Stromal cell of bone marrow (primary cell): ENCODE measurements at regions not wholly inside any gene's neighbourhood (a gene's known extent, or its start where the extent isn't known, plus 50 kb on each side); places are given as distances from the start of the nearest gene placed in this dataset.
A peak's percentile ranks its signal among the peaks of the same experiment; 100 is the strongest.

ENCODE experiments used
- DNase-seq: peaks from one replicate; pipeline ENCODE4 v3.0.0-alpha.2; 2012; ENCODE audit warnings: low read depth

DNA sequence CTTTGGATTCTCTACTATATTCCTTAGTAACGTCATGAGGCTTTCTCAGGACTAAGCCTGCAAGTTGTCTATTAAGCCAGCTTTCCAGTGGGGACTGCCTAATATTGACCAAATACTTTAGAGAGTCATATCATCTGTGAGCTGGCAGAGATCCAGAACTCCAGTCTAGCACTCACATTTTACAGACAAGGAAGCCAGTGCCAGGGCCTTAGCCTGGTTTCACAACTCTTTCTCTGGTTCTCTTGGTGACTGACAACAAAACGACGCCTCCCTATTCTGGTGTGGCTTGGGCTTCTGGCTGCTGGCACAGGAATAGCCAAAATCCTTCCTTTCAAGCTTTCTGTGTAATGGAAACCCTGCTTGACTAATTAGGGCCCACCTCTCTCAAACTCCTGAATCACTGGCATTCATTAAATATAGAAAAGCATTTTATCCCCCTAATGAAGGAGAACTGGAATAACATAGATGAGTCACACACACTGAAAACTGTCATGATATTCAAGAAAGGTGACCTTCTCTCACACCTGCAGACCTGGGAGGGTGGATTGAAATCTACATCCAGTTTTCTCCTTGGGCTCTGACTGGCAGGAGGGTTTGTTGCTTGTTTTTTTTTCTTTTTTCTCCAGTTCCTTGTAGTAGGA lies 75.2 kb upstream of the UBL3 start:
- DNase-seq, result peak; percentile 92

- no peak for DNase-seq
Observed at GRCh38 chr13:29924482-29925350, 74.3 kb upstream of the UBL3 start.

- DNase-seq, result peak; percentile 98
Observed at GRCh38 chr13:29923554-29924481, 73.4 kb upstream of the UBL3 start.

DNA sequence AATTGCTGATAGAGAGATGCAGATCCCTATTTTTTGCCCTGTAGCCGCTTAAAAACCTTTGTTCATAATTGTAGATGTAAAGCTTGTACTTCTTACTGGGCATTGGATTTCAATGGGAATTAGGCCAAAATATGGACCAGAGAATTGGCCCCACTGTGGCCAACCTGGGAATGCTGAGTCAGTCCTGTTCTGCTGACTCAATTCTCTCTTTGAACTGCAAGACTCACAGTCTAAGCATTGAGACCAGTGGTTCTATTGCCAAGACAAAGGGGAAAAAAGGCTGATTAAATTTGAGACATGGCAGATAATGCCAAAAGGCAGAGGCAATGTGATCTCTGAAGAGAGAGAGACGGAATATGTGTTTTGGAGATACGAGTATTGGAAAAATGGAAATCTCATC lies 72.5 kb upstream of the UBL3 start:
- peak; percentile 50 for DNase-seq

DNA sequence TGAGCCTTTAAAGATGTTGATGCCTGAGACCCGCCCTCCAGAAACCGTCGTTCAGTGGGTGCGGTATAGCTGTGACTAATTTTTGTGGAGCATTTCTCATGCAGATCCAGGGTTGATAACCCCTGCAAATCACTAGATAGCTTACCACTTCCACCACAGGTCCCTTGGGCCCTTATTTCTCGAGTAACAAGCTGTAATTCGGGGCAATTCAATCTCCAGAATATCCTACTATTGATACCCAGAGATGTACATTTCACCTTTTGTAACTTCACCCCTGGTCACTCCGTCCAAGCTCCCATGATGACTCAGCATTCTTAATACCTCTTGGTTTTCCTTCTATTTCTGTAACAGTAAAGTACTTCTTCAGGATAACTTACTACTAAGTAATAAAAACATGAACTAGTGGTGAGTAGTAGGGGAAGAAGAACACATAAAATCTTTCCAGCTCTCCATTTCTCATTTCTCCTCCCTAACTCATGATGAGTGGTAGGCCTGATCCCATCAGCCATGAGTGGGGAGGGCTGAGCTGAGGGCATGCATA lies 71.9 kb upstream of the UBL3 start:
- DNase-seq, result peak; percentile 39

GRCh38 chr13:29921542-29921941 lies 71.1 kb upstream of the UBL3 start:
- no peak for DNase-seq

DNA sequence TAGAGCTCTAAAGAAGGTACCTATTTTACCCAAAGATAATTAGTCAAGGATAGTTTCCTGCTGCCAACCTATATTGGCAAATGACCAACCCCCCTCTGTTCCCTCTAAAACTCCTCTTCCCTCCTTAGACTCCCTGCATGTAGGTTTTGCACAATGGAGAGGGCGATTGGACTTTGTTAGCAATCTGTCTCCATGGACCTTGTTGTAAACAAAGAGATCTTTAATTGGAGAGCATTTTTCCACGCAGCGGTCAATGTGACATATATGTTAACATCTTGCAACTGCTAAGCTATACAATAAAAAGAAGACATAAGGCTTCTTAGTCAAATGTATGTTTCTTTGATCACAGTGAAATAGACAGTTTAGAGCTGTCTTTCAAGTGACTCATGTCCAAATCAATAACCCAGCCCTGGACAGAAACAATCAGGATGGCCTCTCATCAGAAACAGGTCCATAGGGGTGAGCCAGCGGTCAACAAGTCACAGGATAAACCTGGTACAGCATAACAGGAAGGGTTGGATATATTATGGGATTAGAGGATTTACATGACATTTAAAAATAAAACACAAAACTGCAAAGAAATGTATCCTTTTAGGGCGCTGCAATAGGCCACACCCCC lies 69.7 kb upstream of the UBL3 start:
- no peak for DNase-seq

DNA sequence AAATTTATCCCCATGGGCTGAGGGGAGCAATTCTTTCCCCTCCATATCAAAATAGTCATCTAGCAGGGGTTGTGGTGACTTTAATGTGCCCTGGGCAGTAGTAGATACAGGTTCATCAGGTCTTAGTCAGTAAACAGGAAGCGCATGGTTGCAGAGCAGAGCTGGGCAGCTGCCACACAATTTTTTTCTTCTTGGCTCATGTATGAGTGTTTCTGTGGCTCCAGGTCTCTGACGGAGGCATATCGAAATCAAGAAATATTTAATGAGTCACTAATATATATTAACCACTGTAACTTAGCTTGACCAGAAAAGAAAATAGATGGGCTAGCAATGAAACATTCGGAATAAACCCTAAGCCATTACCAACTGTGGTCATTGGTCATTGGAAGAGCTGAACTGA lies 68.4 kb upstream of the UBL3 start:
- DNase-seq, result peak; percentile 22

DNA sequence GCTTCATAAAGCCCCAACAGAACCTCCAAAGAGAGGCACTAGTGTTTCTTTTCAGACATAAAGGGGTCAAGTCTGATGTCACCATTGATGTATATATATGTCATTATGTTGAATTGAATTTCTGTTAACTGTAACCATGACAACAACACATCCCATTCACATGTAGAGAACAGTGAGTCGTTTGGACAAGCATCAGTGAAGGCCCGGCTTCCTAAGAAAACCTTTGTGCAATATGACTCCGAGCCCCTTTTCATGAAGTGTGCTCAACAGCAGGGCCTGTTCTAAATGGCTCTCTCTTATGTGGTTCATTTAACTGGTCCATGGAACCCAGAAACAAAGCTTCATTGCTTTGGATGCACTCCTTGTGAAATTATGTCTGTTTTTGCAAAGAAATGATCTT lies 67.2 kb upstream of the UBL3 start:
- no peak for DNase-seq

DNA sequence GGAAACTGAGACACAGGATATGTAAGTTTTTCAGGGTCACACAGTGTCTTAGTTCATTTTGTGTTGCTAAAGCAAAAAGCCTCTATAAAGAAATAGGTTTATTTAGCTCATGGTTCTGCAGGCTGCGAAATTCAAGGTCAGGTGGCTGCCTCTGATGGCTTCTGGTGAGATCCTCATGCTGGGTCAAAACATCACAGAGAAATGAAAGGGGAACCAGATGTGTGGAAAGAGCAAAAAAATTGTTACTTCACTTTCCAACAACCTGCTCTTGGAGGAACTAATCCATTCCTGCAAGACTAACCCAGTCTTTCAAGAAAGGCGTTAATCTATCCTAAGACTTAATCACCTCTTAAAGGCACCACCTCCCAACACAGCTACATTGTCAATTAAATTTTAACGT lies 64.2 kb upstream of the UBL3 start:
- no peak for DNase-seq

- no peak for DNase-seq
Observed at GRCh38 chr13:29911781-29912418, 61.5 kb upstream of the UBL3 start.

DNA sequence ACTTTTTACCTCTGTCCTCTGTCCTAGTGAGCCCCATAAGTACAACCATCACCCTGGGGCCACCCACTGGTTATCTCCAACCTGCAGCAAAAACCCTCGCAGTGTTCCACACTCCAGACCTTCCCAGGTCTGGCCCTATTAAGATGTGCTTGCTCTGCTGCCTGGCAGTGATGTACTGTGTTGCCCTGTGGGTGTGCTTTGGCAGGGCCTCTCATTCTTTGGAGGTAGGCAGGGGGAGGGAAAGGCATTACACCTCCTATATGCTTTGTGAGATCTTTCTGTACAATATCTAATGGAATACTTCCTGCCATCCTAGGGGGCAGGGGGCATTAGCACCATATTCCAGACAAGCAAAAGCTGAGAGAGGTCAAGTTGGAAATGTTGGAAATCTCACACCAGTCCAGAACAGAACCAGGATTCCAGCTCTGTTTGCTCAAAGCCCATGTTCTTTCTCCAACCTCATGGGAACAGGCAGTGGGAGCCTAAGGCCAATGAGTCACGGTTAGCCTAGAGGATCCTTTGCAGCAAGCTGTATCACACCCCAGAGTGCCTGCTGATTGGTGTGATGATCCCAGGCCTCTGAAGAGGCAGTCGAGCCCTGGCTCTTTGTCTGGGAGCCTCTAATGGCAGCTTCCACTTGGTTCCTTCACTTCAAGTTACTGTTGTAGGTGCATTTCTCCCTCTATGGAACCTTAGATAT lies 59.7 kb upstream of the UBL3 start:
- DNase-seq, result peak; percentile 83

DNA sequence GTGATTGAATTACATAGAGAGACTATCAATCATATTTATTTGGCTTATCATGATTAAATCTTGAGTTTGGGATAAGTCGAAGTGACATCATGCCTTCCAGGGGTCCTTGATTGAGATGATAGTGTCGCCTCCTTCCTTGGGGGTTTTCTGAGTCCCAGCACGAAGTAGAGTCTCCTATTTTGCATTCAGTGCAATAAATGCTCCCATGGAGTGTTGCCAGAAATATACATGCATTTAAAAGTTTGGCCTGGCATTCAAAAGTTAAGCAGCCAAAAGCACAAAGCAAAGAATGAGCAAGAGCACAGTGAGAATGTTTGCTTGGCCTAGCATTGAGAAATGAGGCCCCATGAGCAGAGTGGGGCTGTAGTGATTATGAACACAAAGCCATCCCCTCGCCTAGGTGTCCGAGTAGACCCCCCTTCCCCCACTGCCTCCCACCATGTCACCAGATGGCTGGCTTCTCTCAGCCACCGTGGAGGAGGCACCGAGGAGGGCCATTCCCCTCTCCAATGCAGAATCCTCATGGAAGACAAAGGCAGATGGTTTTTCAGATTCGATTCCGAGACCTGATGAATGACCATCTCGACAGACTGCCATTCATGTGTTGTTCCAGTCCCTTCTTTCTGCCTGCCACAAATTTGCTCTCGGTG lies 58.8 kb upstream of the UBL3 start:
- DNase-seq, result no peak

DNA sequence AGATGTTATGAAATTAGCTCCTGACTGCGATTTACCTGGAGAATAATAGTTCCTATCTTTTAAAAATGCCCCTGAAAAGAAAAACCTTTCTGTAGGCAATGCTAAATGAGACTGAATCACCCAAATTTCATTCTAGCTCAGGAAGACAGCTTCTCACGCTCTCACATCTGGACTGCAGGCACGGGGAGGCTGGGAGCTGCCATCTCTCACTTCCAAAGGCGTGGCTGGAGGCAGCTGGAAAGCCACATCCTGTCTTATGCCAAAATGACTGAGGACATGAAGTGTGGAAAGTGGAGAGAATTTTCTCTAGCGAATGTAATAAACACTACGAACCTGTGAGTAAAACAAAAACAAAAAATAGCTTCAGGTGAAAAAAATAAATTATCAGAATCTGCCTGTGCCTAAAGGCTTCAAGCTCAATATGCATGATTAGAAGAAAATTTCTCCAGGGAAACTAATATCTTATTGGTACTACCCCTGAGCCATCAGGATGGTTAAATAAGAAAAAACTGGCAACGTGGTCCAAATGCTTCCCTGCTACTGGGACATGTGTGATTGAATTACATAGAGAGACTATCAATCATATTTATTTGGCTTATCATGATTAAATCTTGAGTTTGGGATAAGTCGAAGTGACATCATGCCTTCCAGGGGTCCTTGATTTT lies 58.1 kb upstream of the UBL3 start:
- peak; percentile 52 for DNase-seq

DNA sequence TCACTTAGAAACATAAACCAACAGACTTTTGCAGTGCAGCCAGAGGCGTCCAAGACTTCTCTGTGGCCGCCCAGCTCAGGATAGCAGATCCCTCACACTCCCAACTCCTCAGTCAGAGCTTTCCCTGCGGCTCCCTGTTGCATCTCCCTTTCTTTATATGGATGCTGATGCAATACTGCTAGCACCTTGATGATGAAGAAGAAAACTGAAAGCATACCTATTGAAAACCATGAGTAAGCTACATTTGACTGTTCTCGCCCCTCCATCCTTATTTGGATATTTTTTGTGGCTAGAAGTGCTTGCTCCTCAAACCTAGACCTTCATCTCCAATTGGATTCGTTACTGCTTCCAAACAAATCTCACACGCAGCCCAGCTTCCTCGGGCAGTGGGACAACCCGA lies 57.3 kb upstream of the UBL3 start:
- no peak for DNase-seq

DNA sequence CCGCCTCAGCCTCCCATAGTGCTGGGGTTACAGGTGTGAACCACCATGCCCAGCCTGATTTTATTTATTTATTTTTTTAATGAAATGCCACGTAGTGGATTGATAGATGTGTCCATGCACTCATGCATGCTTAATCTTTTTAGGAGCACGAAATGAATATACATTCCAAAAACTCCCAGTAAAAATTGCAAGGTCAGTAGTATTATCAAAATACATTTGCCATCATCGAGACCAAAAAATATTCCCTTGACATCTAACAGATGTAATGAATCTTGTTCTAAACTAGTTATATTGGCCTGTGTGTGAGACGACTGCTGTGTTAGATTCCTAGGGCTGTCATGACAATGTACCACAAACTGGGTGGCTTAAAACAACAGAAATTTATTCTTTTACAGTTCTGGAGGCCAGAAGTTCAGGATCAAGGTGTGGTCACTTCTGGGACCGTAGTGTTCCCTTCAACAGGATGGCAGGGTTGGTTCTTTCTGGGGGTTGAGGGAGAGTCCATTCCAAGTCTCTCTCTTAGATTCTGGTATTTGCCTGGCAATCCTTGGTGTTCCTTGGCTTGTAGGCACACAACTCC lies 56.1 kb upstream of the UBL3 start:
- no peak for DNase-seq

GRCh38 chr13:29905845-29906244 lies 55.4 kb upstream of the UBL3 start:
- peak; percentile 47 for DNase-seq

GRCh38 chr13:29903996-29904395 lies 53.6 kb upstream of the UBL3 start:
- DNase-seq, result no peak

DNA sequence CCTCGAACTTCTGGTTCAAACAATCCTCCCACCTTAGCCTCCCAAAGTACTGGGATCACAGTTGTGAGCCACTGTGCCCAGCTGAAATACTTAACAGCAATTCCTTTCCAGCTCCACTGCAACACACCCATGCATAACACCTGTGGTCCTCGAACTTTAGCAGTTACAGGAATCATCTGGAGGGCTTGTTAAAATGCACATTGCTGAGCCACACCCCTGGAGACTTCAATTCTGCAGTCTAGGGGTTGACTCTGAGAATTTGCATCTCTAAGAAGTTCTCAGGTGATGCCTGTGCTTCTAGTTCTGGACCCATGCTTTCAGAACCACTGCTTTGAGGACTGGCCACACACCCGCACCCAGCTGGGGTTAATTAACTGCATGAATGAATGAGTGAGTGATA lies 53.1 kb upstream of the UBL3 start:
- no peak for DNase-seq
